Transverse colon (tissue), 4 donors: ENCODE measurements at regions not wholly inside any gene's neighbourhood (a gene's known extent, or its start where the extent isn't known, plus 50 kb on each side); places are given as distances from the start of the nearest gene placed in this dataset.

Experiments used
- DNase-seq: peaks from one replicate; pipeline ENCODE4 v3.0.0-alpha.2; 2019
- H3K27ac ChIP-seq, 4 donors: fragments of 200-600 bp; sonication (generic); 2 replicates each; pipeline ENCODE4 v1.5.1; 2016 to 2018; ENCODE audit warnings: inconsistent platforms in 4 of 4
- H3K27me3 ChIP-seq: fragments of 200-600 bp; sonication (generic); 2 replicates; pipeline ENCODE4 v1.5.1; 2017; ENCODE audit warnings: inconsistent platforms
- H3K36me3 ChIP-seq, 4 donors: fragments of 200-600 bp; sonication (generic); 2 replicates each; pipeline ENCODE4 v1.5.1; 2017 to 2019; ENCODE audit warnings: inconsistent platforms in 4 of 4
- H3K4me1 ChIP-seq, 4 donors: fragments of 200-600 bp; sonication (generic); 2 replicates each; pipeline ENCODE4 v1.5.1; 2017 to 2020; ENCODE audit warnings: inconsistent platforms in 4 of 4
- H3K4me3 ChIP-seq, 4 donors: fragments of 200-600 bp; sonication (generic); 1 replicate in 1 of 4; 2 replicates in 3 of 4; pipeline versions ENCODE4 v1.5.1 to v1.6.1; 2017 to 2019; ENCODE audit warnings: inconsistent platforms in 4 of 4
- H3K9me3 ChIP-seq, 2 donors: fragments of 200-600 bp; sonication (generic); 2 replicates each; pipeline ENCODE4 v1.5.1; 2017 to 2019; ENCODE audit warnings: inconsistent platforms in 2 of 2
- EP300 ChIP-seq: sonication (generic); formaldehyde crosslinking; IDR thresholded peaks from one replicate; pipeline ENCODE4 v1.6.1; 2017; ENCODE audit warnings: antibody characterized with exemption, low read depth
- POLR2A ChIP-seq: fragments of 450-650 bp; IDR thresholded peaks from one replicate; pipeline ENCODE4 v1.6.1; 2016; ENCODE audit warnings: antibody characterized with exemption, mild to moderate bottlenecking, moderate library complexity
- POLR2AphosphoS5 ChIP-seq, 3 donors: sonication (generic); formaldehyde crosslinking; IDR thresholded peaks; one replicate each; pipeline ENCODE4 v1.6.1; 2016; ENCODE audit warnings: antibody characterized with exemption in 3 of 3
- WGBS, 2 donors: methylation state at CpG; one replicate each; pipeline ENCODE4 v1.1.5; 2018; ENCODE audit warnings: low coverage in 1 of 2; 5-methylcytosine and 5-hydroxymethylcytosine counted together
- in situ Hi-C, 4 donors: fragments of 200-750 bp; cut with MboI; loops; one replicate each; pipeline versions ENCODE4 v1.15.0 to v1.15.1; 2017; ENCODE audit warnings: low sequenced_read_pairs in 3 of 4, low pct_ligation_motif_present in 1 of 4, low pct_unique_long_range_greater_than_20kb in 1 of 4
- intact Hi-C: fragments of 100-400 bp; cut with DNase I; formaldehyde crosslinking; loops from one replicate; pipeline ENCODE4 v1.15.1; 2023; ENCODE audit warnings: low total_unique reads
- TF ChIP-seq, protein P1 (sequence below), 5 experiments: fragments of 200-600 bp in 3 of 5; fragments of 450-650 bp in 2 of 5; sonication (generic) in 3 of 5; IDR thresholded peaks; 1 replicate in 2 of 5; 2 replicates in 3 of 5; pipeline ENCODE4 v1.5.1; 2016 to 2017; ENCODE audit warnings: antibody characterized with exemption in 5 of 5, inconsistent platforms in 3 of 5, mild to moderate bottlenecking in 2 of 5, moderate library complexity in 1 of 5

DNA sequence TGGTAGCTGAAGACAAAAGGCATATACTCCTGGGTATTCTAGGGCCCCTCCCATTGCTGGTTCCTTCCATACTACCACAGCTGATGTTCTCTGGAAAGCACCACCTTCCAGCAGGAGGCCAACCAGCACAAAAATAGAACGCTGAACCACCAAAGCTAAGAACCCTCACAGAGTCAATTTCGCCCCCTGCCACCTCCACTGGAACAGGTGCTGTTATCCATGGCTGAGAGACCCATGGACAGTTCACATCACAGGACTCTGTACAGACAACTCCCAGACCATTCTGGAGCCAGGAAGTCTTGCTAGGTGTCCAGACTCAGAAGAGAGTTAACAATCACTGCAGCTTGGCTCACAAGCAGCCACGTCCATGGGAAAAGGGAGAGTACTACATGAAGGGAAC is 1851.5 kb upstream of the NUDT12 start:
- intact Hi-C loops (no loop called here), in situ Hi-C loops (no loop called here)
- WGBS, 2 donors: 87% methylated on average over 3 of the region's 3 CpGs; no CpG with 5 or more reads in 1 of the 2 donors

DNA sequence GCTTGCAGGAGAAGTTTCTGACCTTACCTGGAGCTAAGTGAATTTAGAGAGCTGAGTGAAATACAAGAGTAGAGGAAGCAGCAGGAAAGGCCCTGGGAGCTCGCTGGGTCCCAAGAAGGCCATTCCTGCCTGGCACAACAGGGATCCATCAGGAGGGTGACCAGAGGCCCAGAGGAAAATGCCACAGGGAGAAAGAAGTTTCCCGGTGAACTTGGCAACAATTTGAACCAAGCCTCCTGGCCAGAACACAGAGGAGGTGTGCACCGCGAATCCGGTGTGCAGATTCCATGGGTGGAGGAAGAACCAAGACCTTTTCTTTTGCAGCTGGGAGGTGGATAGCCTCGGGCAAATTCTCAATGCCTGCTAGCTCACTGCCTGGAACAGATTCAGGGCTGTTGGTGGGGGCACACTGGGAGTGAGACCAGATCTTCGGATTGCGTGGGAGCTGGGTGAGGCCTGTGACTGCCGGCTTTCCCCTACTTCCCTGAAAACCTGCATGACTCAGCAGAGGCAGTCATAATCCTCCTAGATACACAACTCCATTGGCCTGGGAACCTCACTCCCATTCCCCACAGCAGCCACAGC is 1850.9 kb upstream of the NUDT12 start:
- no peaks in the 10 kb centered on the region for H3K27me3 ChIP-seq
- H3K27ac ChIP-seq: no peak overlapping the region
- no peaks in the 10 kb centered on the region for H3K9me3 ChIP-seq
- in situ Hi-C loops: no loop called here
- intact Hi-C loops: no loop called here
- H3K4me1 ChIP-seq: no peaks in the 10 kb centered on the region
- TF ChIP-seq, protein P1, sequence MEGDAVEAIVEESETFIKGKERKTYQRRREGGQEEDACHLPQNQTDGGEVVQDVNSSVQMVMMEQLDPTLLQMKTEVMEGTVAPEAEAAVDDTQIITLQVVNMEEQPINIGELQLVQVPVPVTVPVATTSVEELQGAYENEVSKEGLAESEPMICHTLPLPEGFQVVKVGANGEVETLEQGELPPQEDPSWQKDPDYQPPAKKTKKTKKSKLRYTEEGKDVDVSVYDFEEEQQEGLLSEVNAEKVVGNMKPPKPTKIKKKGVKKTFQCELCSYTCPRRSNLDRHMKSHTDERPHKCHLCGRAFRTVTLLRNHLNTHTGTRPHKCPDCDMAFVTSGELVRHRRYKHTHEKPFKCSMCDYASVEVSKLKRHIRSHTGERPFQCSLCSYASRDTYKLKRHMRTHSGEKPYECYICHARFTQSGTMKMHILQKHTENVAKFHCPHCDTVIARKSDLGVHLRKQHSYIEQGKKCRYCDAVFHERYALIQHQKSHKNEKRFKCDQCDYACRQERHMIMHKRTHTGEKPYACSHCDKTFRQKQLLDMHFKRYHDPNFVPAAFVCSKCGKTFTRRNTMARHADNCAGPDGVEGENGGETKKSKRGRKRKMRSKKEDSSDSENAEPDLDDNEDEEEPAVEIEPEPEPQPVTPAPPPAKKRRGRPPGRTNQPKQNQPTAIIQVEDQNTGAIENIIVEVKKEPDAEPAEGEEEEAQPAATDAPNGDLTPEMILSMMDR (IDR thresholded peaks at IDR 0.05): no peak
- TF ChIP-seq POLR2AphosphoS5 (IDR thresholded peaks at IDR 0.05) (no peak), POLR2A (no peak), EP300 (no peak)
- 84% methylated on average over 9 of the region's 9 CpGs; no CpG with 5 or more reads in 1 of the 2 donors for WGBS, 2 donors
- no peak for DNase-seq
- no peaks in the 10 kb centered on the region for H3K36me3 ChIP-seq
- no peak overlapping the region for H3K4me3 ChIP-seq

More for the DNA sequence above, 1851.5 kb upstream of the NUDT12 start:
- DNase-seq: no peak
- no peak overlapping the region for H3K27ac ChIP-seq
- no peaks in the 10 kb centered on the region for H3K9me3 ChIP-seq
- TF ChIP-seq EP300: no peak
- H3K36me3 ChIP-seq: no peaks in the 10 kb centered on the region
- H3K27me3 ChIP-seq: no peaks in the 10 kb centered on the region
- no peaks in the 10 kb centered on the region for H3K4me1 ChIP-seq
- no peak overlapping the region for H3K4me3 ChIP-seq

DNA sequence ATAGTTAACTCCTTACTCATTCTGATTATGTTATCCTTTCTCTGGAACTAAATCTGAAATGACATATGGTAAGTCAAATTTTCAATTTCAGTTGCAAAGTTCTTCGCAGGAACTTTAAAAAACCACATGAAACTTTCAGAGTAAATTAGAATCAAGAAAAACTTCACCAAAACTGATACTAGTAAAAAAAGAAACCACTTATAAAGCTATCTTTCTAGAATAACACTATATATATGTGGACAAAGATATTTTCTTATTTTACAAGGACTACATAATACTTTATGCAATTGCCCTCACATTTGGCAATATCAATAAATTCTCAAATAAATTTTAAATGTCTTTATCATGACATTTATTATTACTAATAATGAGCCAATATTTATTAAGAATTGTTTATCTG is 1847.1 kb upstream of the NUDT12 start:
- TF ChIP-seq, protein P1 (IDR thresholded peaks at IDR 0.05): no peak
- no peak for TF ChIP-seq EP300
- no peak for TF ChIP-seq POLR2AphosphoS5 (IDR thresholded peaks at IDR 0.05)
- no peak for TF ChIP-seq POLR2A
- intact Hi-C loops (no loop called here), in situ Hi-C loops (no loop called here)
- H3K9me3 ChIP-seq: no peaks in the 10 kb centered on the region
- DNase-seq: no peak
- no peaks in the 10 kb centered on the region for H3K36me3 ChIP-seq
- WGBS, 2 donors: 79 to 83% methylated on average over 1 of the region's 1 CpG
- H3K4me1 ChIP-seq: no peaks in the 10 kb centered on the region
- H3K27ac ChIP-seq: no peak overlapping the region
- no peaks in the 10 kb centered on the region for H3K27me3 ChIP-seq
- H3K4me3 ChIP-seq: no peak overlapping the region

DNA sequence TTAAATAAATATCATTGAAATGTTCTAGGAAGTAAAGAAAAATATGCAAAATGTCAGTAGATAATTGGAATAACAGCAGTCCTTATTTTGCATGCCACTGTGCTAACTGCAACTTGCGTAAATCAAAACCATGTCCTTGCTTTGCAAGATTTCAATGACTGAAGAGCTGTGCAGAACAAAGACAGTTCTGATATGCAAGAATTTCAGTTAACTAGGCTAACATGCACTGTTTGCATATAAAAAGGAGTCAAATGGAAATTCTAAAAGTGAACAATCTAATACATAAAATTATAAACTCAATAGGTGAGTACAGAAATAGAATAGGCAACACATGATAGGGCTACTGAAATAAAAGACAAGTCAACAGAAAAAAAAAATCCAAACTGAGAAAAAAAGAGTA is 1844.6 kb upstream of the NUDT12 start:
- Histone ChIP-seq H3K4me1 (no peaks in the 10 kb centered on the region), H3K27me3 (no peaks in the 10 kb centered on the region), H3K36me3 (no peaks in the 10 kb centered on the region), H3K4me3 (no peak overlapping the region), H3K9me3 (no peaks in the 10 kb centered on the region), H3K27ac (no peak overlapping the region)
- in situ Hi-C loops: no loop called here
- 93 to 94% methylated on average over 1 of the region's 1 CpG for WGBS, 2 donors
- DNase-seq: no peak
- TF ChIP-seq POLR2AphosphoS5 (IDR thresholded peaks at IDR 0.05) (no peak), EP300 (no peak), POLR2A (no peak)
- TF ChIP-seq, protein P1 (IDR thresholded peaks at IDR 0.05): no peak
- intact Hi-C loops: no loop called here

DNA sequence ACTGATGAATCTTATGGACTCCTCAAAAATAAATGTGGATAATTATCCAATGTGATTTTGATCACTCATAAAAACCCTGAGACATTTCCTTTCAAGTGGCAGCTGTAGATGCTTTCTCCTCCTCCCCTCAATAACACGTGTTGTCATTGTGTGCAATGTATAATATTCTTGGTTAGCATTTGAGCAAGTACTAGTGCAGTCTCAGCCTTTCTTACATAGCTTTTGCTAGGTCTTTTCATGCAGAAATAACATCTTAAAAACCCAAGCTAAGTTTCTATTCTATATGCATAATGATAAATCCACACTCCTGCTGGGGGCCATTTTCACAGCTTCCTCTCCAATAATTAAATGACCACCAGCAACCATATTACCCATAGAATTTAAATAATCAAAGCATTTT is 1835.2 kb upstream of the NUDT12 start:
- H3K4me1 ChIP-seq: no peaks in the 10 kb centered on the region
- no peak overlapping the region for H3K4me3 ChIP-seq
- intact Hi-C loops: no loop called here
- TF ChIP-seq EP300: no peak
- TF ChIP-seq, protein P1 (IDR thresholded peaks at IDR 0.05): no peak
- no peak for TF ChIP-seq POLR2AphosphoS5 (IDR thresholded peaks at IDR 0.05)
- TF ChIP-seq POLR2A: no peak
- no peak overlapping the region for H3K27ac ChIP-seq
- no peaks in the 10 kb centered on the region for H3K36me3 ChIP-seq
- in situ Hi-C loops: no loop called here
- no peak for DNase-seq
- 70% methylated on average over 1 of the region's 1 CpG; no CpG with 5 or more reads in 1 of the 2 donors for WGBS, 2 donors
- H3K9me3 ChIP-seq: peaks cover 0 to 4% of the 10 kb centered on the region in 2 donors
- H3K27me3 ChIP-seq: no peaks in the 10 kb centered on the region
